Kidney (tissue), 13 donors: ENCODE measurements at regions not wholly inside any gene's neighbourhood (a gene's known extent, or its start where the extent isn't known, plus 50 kb on each side); places are given as distances from the start of the nearest gene placed in this dataset.
A peak's percentile ranks its signal among the peaks of the same experiment; 100 is the strongest.

Experiments used
- DNase-seq, 5 donors: peaks; one replicate each; pipeline ENCODE4 v3.0.0-alpha.2; 2013 to 2020
- FAIRE-seq: peaks from 2 replicates; lab custom pipeline; 2012; peaks lifted over from hg19 to GRCh38; lab: Jason Lieb, UNC
- H3K27ac ChIP-seq, 2 donors: one replicate each; pipeline ENCODE4 v1.7.0; 2013; ENCODE audit warnings: low read depth in 2 of 2, low read length in 2 of 2, inconsistent platforms in 1 of 2
- H3K27me3 ChIP-seq: one replicate; pipeline ENCODE4 v1.7.1; 2013; ENCODE audit warnings: low read length, inconsistent platforms; ENCODE audit not compliant: control insufficient read depth, insufficient read depth
- H3K36me3 ChIP-seq, 3 donors: one replicate each; pipeline versions ENCODE4 v1.7.0 to v1.7.1; 2013; ENCODE audit warnings: low read length in 3 of 3, control low read depth in 1 of 3, inconsistent platforms in 1 of 3; ENCODE audit not compliant: insufficient read depth in 3 of 3, control insufficient read depth in 2 of 3
- H3K4me1 ChIP-seq, 3 donors: one replicate each; pipeline versions ENCODE4 v1.7.0 to v1.7.1; 2013; ENCODE audit warnings: low read length in 3 of 3, inconsistent platforms in 1 of 3, low read depth in 1 of 3; ENCODE audit not compliant: control insufficient read depth in 2 of 3, insufficient read depth in 2 of 3
- H3K4me3 ChIP-seq, 3 donors: one replicate each; pipeline versions ENCODE4 v1.7.0 to v1.8.1; 2013; ENCODE audit warnings: low read length in 3 of 3, control low read depth in 1 of 3, inconsistent platforms in 1 of 3
- H3K9ac ChIP-seq, 3 donors: one replicate each; pipeline versions ENCODE4 v1.7.0 to v1.7.1; 2013; ENCODE audit warnings: low read length in 3 of 3, control low read depth in 1 of 3, inconsistent platforms in 1 of 3
- H3K9me3 ChIP-seq, 3 donors: one replicate each; pipeline versions ENCODE4 v1.7.0 to v1.7.1; 2013; ENCODE audit warnings: low read length in 3 of 3, control low read depth in 1 of 3, inconsistent platforms in 1 of 3; ENCODE audit not compliant: control insufficient read depth in 2 of 3, insufficient read depth in 1 of 3
- CTCF ChIP-seq: IDR thresholded peaks from 3 replicates; pipeline ENCODE4 v1.5.1; 2012; ENCODE audit warnings: mild to moderate bottlenecking, moderate library complexity, borderline replicate concordance; ENCODE audit not compliant: insufficient read depth; ENCODE audit errors: extremely low read depth
- intact Hi-C: fragments of 100-400 bp; cut with DNase I; formaldehyde crosslinking; loops from one replicate; pipeline ENCODE4 v1.11.1; 2022
- donor health status: control.
- donor health status: control.
- donor health status: control.
- donor health status: control.
- donor health status: control.
- donor health status: DM: yes; HTN: yes; CAD: no.
- donor health status: Normal renal cell carcinoma (clear cell type).

- no peaks in the 10 kb centered on the region for H3K9me3 ChIP-seq
- H3K36me3 ChIP-seq, result no peaks in the 10 kb centered on the region
- H3K9ac ChIP-seq, result no peak overlapping the region
- H3K27ac ChIP-seq, result no peak overlapping the region
- DNase-seq, result peak in 2 of 5 donors; percentile 9 to 51
- no peaks in the 10 kb centered on the region for H3K4me1 ChIP-seq
- TF ChIP-seq CTCF, result no peak
- intact Hi-C loops, result no loop called here
- no peaks in the 10 kb centered on the region for H3K27me3 ChIP-seq
- no peak for FAIRE-seq
- H3K4me3 ChIP-seq, result no peak overlapping the region
These were observed 1758.1 kb downstream of the MAT2B start for GRCh38 chr5:165263536-165263935.

- no peak for FAIRE-seq
These were observed 1761.5 kb downstream of the MAT2B start for GRCh38 chr5:165266939-165267338.

GRCh38 chr5:165272436-165272835 lies 1767.0 kb downstream of the MAT2B start:
- intact Hi-C loops, result no loop called here
- no peak for DNase-seq
- no peaks in the 10 kb centered on the region for H3K4me1 ChIP-seq
- peaks cover 0 to 3% (median 0%) of the 10 kb centered on the region in 3 donors for H3K9me3 ChIP-seq
- H3K4me3 ChIP-seq, result no peak overlapping the region
- H3K27me3 ChIP-seq, result no peaks in the 10 kb centered on the region
- FAIRE-seq, result no peak
- TF ChIP-seq CTCF, result no peak
- no peaks in the 10 kb centered on the region for H3K36me3 ChIP-seq
- H3K27ac ChIP-seq, result no peak overlapping the region
- no peak overlapping the region for H3K9ac ChIP-seq

More at GRCh38 chr5:165266939-165267338, 1761.5 kb downstream of the MAT2B start:
- no peak for DNase-seq
- Histone ChIP-seq H3K27me3 (no peaks in the 10 kb centered on the region), H3K27ac (no peak overlapping the region), H3K9me3 (no peaks in the 10 kb centered on the region), H3K36me3 (no peaks in the 10 kb centered on the region), H3K9ac (no peak overlapping the region), H3K4me1 (no peaks in the 10 kb centered on the region), H3K4me3 (no peak overlapping the region)
- intact Hi-C loops, result no loop called here
- TF ChIP-seq CTCF, result no peak

GRCh38 chr5:165277661-165278060 lies 1772.2 kb downstream of the MAT2B start:
- H3K9ac ChIP-seq, result no peak overlapping the region

More at GRCh38 chr5:165277661-165278060, 1772.2 kb downstream of the MAT2B start:
- peaks cover 0 to 3% (median 0%) of the 10 kb centered on the region in 3 donors for H3K9me3 ChIP-seq
- intact Hi-C loops, result no loop called here
- no peak overlapping the region for H3K4me3 ChIP-seq
- no peaks in the 10 kb centered on the region for H3K36me3 ChIP-seq
- DNase-seq (peak in 1 of 5 donors; percentile 7), FAIRE-seq (no peak)
- no peak overlapping the region for H3K27ac ChIP-seq
- no peak for TF ChIP-seq CTCF
- H3K4me1 ChIP-seq, result no peaks in the 10 kb centered on the region
- no peaks in the 10 kb centered on the region for H3K27me3 ChIP-seq
